GM12878 (cell line): ENCODE measurements at regions not wholly inside any gene's neighbourhood (a gene's known extent, or its start where the extent isn't known, plus 50 kb on each side); places are given as distances from the start of the nearest gene placed in this dataset.

Experiments used
- ATAC-seq: fragments of 200-7000 bp; cut with Tn5 transposase; 3 replicates; pipeline ENCODE4 v1.9.1; 2020; ENCODE audit warnings: mild to moderate bottlenecking, moderate library complexity
- BruUV-seq: library from RNA; stranded (reverse); fragments of 400-500 nt; replicated peaks from 2 replicates; lab custom pipeline; 2021; lab: Mats Ljungman, UMichigan
- CTCF ChIA-PET: fragments of 300-600 bp; sonication (Branson Sonifier 250); formaldehyde crosslinking; extraction: SDS; loops from one replicate; lab custom pipeline; 2021; ENCODE audit warnings: inconsistent platforms; lab: Yijun Ruan, JAX
- POLR2A ChIA-PET: fragments of 350-600 bp; formaldehyde crosslinking; extraction: SDS; loops from one replicate; lab custom pipeline; 2021; ENCODE audit warnings: inconsistent platforms; lab: Charles Lee
- RAD21 ChIA-PET: fragments of 300-600 bp; sonication (Branson Sonifier 250); formaldehyde crosslinking; loops from one replicate; lab custom pipeline; 2023; ENCODE audit warnings: antibody characterized with exemption; ENCODE audit not compliant: unreplicated experiment; lab: Charles Lee
- SMC1A ChIA-PET: fragments of 300-600 bp; sonication (Branson Sonifier 250); formaldehyde crosslinking; loops from one replicate; lab custom pipeline; 2023; ENCODE audit not compliant: unreplicated experiment, uncharacterized antibody; lab: Charles Lee
- DNase-seq: peaks from one replicate; pipeline ENCODE4 v3.0.0-alpha.2; 2011; ENCODE audit warnings: low read depth, low spot score
- FAIRE-seq: peaks from 3 replicates; lab custom pipeline; 2011; peaks lifted over from hg19 to GRCh38; lab: Jason Lieb, UNC
- H2AFZ ChIP-seq: 2 replicates; pipeline ENCODE4 v1.6.0; 2011; ENCODE audit warnings: low read depth, low read length, control low read depth; ENCODE audit not compliant: control insufficient read depth
- H3K27ac ChIP-seq: 2 replicates; pipeline ENCODE4 v1.5.1; 2011; ENCODE audit warnings: control low read depth; ENCODE audit not compliant: control insufficient read depth, insufficient read depth
- H3K27me3 ChIP-seq, 2 experiments: replicated peaks in 1 of 2; 2 replicates each; pipeline versions ENCODE4 v1.6.0 to v1.6.1; 2011; ENCODE audit warnings: low read length in 1 of 2; ENCODE audit not compliant: control insufficient read depth in 2 of 2, insufficient read depth in 2 of 2
- H3K36me3 ChIP-seq, 2 experiments: 2 replicates each; pipeline ENCODE4 v1.5.1; 2011; ENCODE audit warnings: low read length in 1 of 2; ENCODE audit not compliant: control insufficient read depth in 2 of 2, insufficient read depth in 2 of 2
- H3K4me1 ChIP-seq: 2 replicates; pipeline ENCODE4 v1.6.1; 2011; ENCODE audit warnings: mild to moderate bottlenecking, low read length, moderate library complexity, mixed read lengths; ENCODE audit not compliant: control insufficient read depth, insufficient read depth
- H3K4me2 ChIP-seq: 2 replicates; pipeline ENCODE4 v1.6.0; 2011; ENCODE audit warnings: control low read depth; ENCODE audit not compliant: control insufficient read depth, insufficient read depth
- H3K4me3 ChIP-seq: fragments of 200-600 bp; sonication (generic); 2 replicates; pipeline ENCODE4 v1.5.1; 2016
- H3K79me2 ChIP-seq: 2 replicates; pipeline ENCODE4 v1.6.0; 2011; ENCODE audit warnings: low read length; ENCODE audit not compliant: control insufficient read depth, insufficient read depth
- H3K9ac ChIP-seq: 2 replicates; pipeline ENCODE4 v1.8.0; 2011; ENCODE audit warnings: low read length, control low read depth, mixed read lengths; ENCODE audit not compliant: control insufficient read depth, insufficient read depth
- H3K9me3 ChIP-seq: replicated peaks from 3 replicates; pipeline ENCODE4 v1.5.1; 2011; ENCODE audit warnings: mild to moderate bottlenecking, low read length; ENCODE audit not compliant: control insufficient read depth, insufficient read depth
- H4K20me1 ChIP-seq: 2 replicates; pipeline ENCODE4 v1.6.0; 2011; ENCODE audit not compliant: control insufficient read depth, insufficient read depth
- CHD4 ChIP-seq: fragments of 200-600 bp; sonication (generic); IDR thresholded peaks from 2 replicates; pipeline ENCODE4 v1.6.1; 2016; ENCODE audit warnings: mild to moderate bottlenecking
- DPF2 ChIP-seq: fragments of 450-650 bp; IDR thresholded peaks from 2 replicates; pipeline ENCODE4 v1.6.1; 2017; ENCODE audit warnings: mild to moderate bottlenecking
- FOS ChIP-seq: IDR thresholded peaks from 3 replicates; pipeline ENCODE4 v1.6.1; 2011; ENCODE audit warnings: borderline replicate concordance; ENCODE audit not compliant: insufficient read length; ENCODE audit errors: extremely low read depth
- IRF4 ChIP-seq: IDR thresholded peaks from 2 replicates; pipeline ENCODE4 v1.6.1; 2011; ENCODE audit warnings: low read depth, low read length
- NFYB ChIP-seq: IDR thresholded peaks from 2 replicates; pipeline ENCODE4 v1.6.1; 2011; ENCODE audit warnings: low read depth, mild to moderate bottlenecking, low read length, improper control_type of control experiment, moderate library complexity; ENCODE audit not compliant: insufficient read depth
- POLR2AphosphoS5 ChIP-seq: IDR thresholded peaks from 2 replicates; pipeline ENCODE4 v1.6.1; 2011; ENCODE audit warnings: mild to moderate bottlenecking, low read length, inconsistent platforms
- SMC3 ChIP-seq: IDR thresholded peaks from 2 replicates; pipeline ENCODE4 v1.6.1; 2011; ENCODE audit warnings: low read length, improper control_type of control experiment, borderline replicate concordance
- TAF1 ChIP-seq: IDR thresholded peaks from 2 replicates; pipeline ENCODE4 v1.6.1; 2011; ENCODE audit warnings: mild to moderate bottlenecking, low read depth, low read length, borderline replicate concordance
- WGBS: methylation state at CpG from one replicate; pipeline ENCODE4 v1.1.6; 2016; ENCODE audit warnings: low lambda C conversion rate; ENCODE audit not compliant: insufficient replicate concordance, insufficient coverage; ENCODE audit errors: missing lambda C conversion rate; 5-methylcytosine and 5-hydroxymethylcytosine counted together
- in situ Hi-C: fragments of 300-500 bp; cut with MboI; formaldehyde crosslinking; loops from 9 replicates; pipeline ENCODE4 v1.14.3; 2018; ENCODE audit warnings: mixed read lengths
- intact Hi-C: fragments of 100-400 bp; cut with micrococcal nuclease; formaldehyde crosslinking; loops from one replicate; pipeline ENCODE4 v1.14.2; 2022; ENCODE audit not compliant: unreplicated experiment
- TF ChIP-seq, protein P1 (sequence below): fragments of 450-650 bp; conservative IDR thresholded peaks from 2 replicates; pipeline ENCODE4 v1.6.1; 2017; ENCODE audit warnings: mild to moderate bottlenecking, moderate library complexity
- TF ChIP-seq, protein P2 (sequence below): IDR thresholded peaks from 2 replicates; pipeline ENCODE4 v1.6.1; 2011; ENCODE audit warnings: borderline replicate concordance, low read depth, mild to moderate bottlenecking, moderate library complexity, low read length; ENCODE audit not compliant: insufficient read depth, poor library complexity, severe bottlenecking
- TF ChIP-seq, protein P3 (sequence below): fragments of 450-650 bp; IDR thresholded peaks from 2 replicates; pipeline ENCODE4 v1.6.1; 2018; ENCODE audit warnings: borderline replicate concordance, mild to moderate bottlenecking; ENCODE audit not compliant: partially characterized antibody
- TF ChIP-seq, protein P4 (sequence below): fragments of 150-350 bp; IDR thresholded peaks from 2 replicates; pipeline ENCODE4 v1.6.1; 2014; ENCODE audit warnings: mild to moderate bottlenecking, low read depth, low read length
- TF ChIP-seq, protein P5 (sequence below): fragments of 450-650 bp; IDR thresholded peaks from 2 replicates; pipeline ENCODE4 v1.6.1; 2017; ENCODE audit warnings: low read depth, mild to moderate bottlenecking, moderate library complexity
- TF ChIP-seq, protein P6 (sequence below): fragments of 450-650 bp; IDR thresholded peaks from 2 replicates; pipeline ENCODE4 v1.6.1; 2014; ENCODE audit warnings: mild to moderate bottlenecking

DNA sequence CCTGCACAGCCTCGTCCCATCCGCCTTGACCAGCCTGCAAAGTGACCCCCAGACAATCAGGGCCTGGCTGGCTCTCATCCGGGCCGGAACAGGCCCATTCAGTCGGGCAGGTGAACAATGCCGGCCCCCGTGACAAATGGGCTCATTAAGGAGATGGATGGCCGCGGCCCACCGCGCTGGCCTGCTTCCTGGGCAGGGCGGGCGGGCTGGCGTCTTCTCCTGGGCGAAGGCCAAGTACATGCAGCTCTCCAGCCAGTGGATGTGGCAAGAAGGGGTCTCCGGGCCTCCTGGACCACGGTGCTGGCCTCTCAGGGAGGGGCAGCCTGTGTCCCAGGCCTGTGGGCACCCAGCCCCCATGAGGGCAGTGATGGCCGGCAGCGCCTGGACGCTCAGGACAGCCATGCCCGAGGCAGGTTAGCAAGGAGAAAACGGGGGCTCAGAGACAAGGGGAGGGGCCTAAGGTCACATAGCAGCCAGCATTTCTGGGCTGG, 1022.8 kb downstream of the BRD1 start:
- 52% methylated on average over 20 of the region's 22 CpGs for WGBS
- no peak for TF ChIP-seq TAF1
- TF ChIP-seq DPF2, result no peak
- no peak for TF ChIP-seq FOS
- TF ChIP-seq, protein P1, sequence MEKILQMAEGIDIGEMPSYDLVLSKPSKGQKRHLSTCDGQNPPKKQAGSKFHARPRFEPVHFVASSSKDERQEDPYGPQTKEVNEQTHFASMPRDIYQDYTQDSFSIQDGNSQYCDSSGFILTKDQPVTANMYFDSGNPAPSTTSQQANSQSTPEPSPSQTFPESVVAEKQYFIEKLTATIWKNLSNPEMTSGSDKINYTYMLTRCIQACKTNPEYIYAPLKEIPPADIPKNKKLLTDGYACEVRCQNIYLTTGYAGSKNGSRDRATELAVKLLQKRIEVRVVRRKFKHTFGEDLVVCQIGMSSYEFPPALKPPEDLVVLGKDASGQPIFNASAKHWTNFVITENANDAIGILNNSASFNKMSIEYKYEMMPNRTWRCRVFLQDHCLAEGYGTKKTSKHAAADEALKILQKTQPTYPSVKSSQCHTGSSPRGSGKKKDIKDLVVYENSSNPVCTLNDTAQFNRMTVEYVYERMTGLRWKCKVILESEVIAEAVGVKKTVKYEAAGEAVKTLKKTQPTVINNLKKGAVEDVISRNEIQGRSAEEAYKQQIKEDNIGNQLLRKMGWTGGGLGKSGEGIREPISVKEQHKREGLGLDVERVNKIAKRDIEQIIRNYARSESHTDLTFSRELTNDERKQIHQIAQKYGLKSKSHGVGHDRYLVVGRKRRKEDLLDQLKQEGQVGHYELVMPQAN, result no peak
- TF ChIP-seq SMC3, result no peak
- TF ChIP-seq, protein P2, sequence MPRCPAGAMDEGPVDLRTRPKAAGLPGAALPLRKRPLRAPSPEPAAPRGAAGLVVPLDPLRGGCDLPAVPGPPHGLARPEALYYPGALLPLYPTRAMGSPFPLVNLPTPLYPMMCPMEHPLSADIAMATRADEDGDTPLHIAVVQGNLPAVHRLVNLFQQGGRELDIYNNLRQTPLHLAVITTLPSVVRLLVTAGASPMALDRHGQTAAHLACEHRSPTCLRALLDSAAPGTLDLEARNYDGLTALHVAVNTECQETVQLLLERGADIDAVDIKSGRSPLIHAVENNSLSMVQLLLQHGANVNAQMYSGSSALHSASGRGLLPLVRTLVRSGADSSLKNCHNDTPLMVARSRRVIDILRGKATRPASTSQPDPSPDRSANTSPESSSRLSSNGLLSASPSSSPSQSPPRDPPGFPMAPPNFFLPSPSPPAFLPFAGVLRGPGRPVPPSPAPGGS, result no peak
- TF ChIP-seq CHD4, result no peak
- TF ChIP-seq, protein P3, sequence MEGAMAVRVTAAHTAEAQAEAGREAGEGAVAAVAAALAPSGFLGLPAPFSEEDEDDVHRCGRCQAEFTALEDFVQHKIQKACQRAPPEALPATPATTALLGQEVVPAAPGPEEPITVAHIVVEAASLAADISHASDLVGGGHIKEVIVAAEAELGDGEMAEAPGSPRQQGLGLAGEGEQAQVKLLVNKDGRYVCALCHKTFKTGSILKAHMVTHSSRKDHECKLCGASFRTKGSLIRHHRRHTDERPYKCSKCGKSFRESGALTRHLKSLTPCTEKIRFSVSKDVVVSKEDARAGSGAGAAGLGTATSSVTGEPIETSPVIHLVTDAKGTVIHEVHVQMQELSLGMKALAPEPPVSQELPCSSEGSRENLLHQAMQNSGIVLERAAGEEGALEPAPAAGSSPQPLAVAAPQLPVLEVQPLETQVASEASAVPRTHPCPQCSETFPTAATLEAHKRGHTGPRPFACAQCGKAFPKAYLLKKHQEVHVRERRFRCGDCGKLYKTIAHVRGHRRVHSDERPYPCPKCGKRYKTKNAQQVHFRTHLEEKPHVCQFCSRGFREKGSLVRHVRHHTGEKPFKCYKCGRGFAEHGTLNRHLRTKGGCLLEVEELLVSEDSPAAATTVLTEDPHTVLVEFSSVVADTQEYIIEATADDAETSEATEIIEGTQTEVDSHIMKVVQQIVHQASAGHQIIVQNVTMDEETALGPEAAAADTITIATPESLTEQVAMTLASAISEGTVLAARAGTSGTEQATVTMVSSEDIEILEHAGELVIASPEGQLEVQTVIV, result no peak
- TF ChIP-seq, protein P4, sequence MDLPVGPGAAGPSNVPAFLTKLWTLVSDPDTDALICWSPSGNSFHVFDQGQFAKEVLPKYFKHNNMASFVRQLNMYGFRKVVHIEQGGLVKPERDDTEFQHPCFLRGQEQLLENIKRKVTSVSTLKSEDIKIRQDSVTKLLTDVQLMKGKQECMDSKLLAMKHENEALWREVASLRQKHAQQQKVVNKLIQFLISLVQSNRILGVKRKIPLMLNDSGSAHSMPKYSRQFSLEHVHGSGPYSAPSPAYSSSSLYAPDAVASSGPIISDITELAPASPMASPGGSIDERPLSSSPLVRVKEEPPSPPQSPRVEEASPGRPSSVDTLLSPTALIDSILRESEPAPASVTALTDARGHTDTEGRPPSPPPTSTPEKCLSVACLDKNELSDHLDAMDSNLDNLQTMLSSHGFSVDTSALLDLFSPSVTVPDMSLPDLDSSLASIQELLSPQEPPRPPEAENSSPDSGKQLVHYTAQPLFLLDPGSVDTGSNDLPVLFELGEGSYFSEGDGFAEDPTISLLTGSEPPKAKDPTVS, result no peak
- TF ChIP-seq, protein P5, sequence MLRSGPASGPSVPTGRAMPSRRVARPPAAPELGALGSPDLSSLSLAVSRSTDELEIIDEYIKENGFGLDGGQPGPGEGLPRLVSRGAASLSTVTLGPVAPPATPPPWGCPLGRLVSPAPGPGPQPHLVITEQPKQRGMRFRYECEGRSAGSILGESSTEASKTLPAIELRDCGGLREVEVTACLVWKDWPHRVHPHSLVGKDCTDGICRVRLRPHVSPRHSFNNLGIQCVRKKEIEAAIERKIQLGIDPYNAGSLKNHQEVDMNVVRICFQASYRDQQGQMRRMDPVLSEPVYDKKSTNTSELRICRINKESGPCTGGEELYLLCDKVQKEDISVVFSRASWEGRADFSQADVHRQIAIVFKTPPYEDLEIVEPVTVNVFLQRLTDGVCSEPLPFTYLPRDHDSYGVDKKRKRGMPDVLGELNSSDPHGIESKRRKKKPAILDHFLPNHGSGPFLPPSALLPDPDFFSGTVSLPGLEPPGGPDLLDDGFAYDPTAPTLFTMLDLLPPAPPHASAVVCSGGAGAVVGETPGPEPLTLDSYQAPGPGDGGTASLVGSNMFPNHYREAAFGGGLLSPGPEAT, result no peak
- TF ChIP-seq NFYB, result no peak
- TF ChIP-seq POLR2AphosphoS5, result no peak
- TF ChIP-seq, protein P6, sequence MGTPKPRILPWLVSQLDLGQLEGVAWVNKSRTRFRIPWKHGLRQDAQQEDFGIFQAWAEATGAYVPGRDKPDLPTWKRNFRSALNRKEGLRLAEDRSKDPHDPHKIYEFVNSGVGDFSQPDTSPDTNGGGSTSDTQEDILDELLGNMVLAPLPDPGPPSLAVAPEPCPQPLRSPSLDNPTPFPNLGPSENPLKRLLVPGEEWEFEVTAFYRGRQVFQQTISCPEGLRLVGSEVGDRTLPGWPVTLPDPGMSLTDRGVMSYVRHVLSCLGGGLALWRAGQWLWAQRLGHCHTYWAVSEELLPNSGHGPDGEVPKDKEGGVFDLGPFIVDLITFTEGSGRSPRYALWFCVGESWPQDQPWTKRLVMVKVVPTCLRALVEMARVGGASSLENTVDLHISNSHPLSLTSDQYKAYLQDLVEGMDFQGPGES, result no peak
- no peak for TF ChIP-seq IRF4

More for the DNA sequence above, 1022.8 kb downstream of the BRD1 start:
- Histone ChIP-seq H3K36me3 (no peaks in the 10 kb centered on the region), H3K4me2 (no peak overlapping the region), H2AFZ (no peak overlapping the region), H3K4me1 (no peaks in the 10 kb centered on the region), H3K27ac (no peak overlapping the region), H3K79me2 (no peaks in the 10 kb centered on the region), H3K4me3 (no peak overlapping the region), H3K9me3 (no peaks in the 10 kb centered on the region; the same call in 2 of the 3 replicates), H3K9ac (no peak overlapping the region), H4K20me1 (no peaks in the 10 kb centered on the region), H3K27me3 (no peaks in the 10 kb centered on the region)
- no peak for ATAC-seq
- POLR2A ChIA-PET, result no interaction called here
- no peak for FAIRE-seq
- CTCF ChIA-PET, result no interaction called here
- SMC1A ChIA-PET, result no interaction called here
- no peak for DNase-seq
- intact Hi-C loops, result no loop called here
- no TSS peak for BruUV-seq
- RAD21 ChIA-PET, result no interaction called here
- in situ Hi-C loops, result no loop called here
